Lower leg skin (tissue), 3 donors: ENCODE measurements at regions not wholly inside any gene's neighbourhood (a gene's known extent, or its start where the extent isn't known, plus 50 kb on each side); places are given as distances from the start of the nearest gene placed in this dataset.

ENCODE experiments used
- POLR2A ChIP-seq, 2 donors: fragments of 450-650 bp; IDR thresholded peaks; one replicate each; pipeline ENCODE4 v1.6.1; 2016 to 2017; ENCODE audit warnings: antibody characterized with exemption in 2 of 2, mild to moderate bottlenecking in 1 of 2, moderate library complexity in 1 of 2
- TF ChIP-seq, protein P1 (sequence below), 3 donors: fragments of 450-650 bp; IDR thresholded peaks; one replicate each; pipeline ENCODE4 v1.5.1; 2016; ENCODE audit warnings: antibody characterized with exemption in 3 of 3, mild to moderate bottlenecking in 3 of 3, moderate library complexity in 2 of 3

DNA sequence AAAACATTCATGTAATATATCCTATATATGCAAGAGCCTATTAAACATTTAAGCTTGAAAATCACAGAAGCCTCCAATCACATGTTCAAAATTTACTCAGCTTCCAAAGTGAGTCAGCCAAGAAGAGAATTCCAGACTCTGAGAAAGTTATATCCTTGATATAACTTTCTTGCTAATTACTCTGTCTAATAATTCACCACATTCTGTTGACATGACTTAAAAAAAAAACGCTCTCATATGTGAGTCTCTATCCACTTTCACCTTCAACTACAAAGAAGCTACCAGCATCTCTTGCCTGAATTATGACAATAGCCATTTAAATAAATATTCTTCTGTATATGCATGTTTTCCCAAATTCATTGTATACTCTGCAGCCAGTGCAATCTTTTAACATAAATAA is 1116.3 kb upstream of the CADM2 start:
- TF ChIP-seq, protein P1, sequence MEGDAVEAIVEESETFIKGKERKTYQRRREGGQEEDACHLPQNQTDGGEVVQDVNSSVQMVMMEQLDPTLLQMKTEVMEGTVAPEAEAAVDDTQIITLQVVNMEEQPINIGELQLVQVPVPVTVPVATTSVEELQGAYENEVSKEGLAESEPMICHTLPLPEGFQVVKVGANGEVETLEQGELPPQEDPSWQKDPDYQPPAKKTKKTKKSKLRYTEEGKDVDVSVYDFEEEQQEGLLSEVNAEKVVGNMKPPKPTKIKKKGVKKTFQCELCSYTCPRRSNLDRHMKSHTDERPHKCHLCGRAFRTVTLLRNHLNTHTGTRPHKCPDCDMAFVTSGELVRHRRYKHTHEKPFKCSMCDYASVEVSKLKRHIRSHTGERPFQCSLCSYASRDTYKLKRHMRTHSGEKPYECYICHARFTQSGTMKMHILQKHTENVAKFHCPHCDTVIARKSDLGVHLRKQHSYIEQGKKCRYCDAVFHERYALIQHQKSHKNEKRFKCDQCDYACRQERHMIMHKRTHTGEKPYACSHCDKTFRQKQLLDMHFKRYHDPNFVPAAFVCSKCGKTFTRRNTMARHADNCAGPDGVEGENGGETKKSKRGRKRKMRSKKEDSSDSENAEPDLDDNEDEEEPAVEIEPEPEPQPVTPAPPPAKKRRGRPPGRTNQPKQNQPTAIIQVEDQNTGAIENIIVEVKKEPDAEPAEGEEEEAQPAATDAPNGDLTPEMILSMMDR (IDR thresholded peaks at IDR 0.05), result no peak
- TF ChIP-seq POLR2A (IDR thresholded peaks at IDR 0.05), result no peak
